ENCODE measurements at regions not wholly inside any gene's neighbourhood (a gene's known extent, or its start where the extent isn't known, plus 50 kb on each side); places are given as distances from the start of the nearest gene placed in this dataset.
A peak's percentile ranks its signal among the peaks of the same experiment; 100 is the strongest.

- ChIA-PET CTCF (interaction anchor here (2.9 to 10.1 kb wide), 4 partner anchors 7 to 620 kb away, joined by 9 to 191 read pairs (median 40); no protein-coding TSS in a partner anchor), POLR2A (interaction anchor here (0.7 to 1.0 kb wide), 2 partner anchors 9 to 237 kb away, joined by 3 to 4 read pairs; no protein-coding TSS in a partner anchor)
- Histone ChIP-seq H3K9me3 (ENCODE audit: control extremely low read depth in 1 of 5, control insufficient read depth in 4 of 5, insufficient read depth in 2 of 5, low read depth in 1 of 5, low read length in 4 of 5) (no peaks in the 10 kb centered on the region), H3K36me3 (ENCODE audit: control insufficient read depth in 4 of 4, insufficient read depth in 4 of 4, low read length in 3 of 4) (peaks cover 0 to 2% (median 0%) of the 10 kb centered on the region in 4 experiments), H3K27ac (ENCODE audit: insufficient read depth in 1 of 2, low read depth in 1 of 2, low read length in 2 of 2, poor library complexity in 1 of 2, severe bottlenecking in 2 of 2) (peak overlapping the region; percentile 50 to 97), H3K4me1 (ENCODE audit: control extremely low read depth in 1 of 4, control insufficient read depth in 4 of 4, insufficient read depth in 4 of 4, low read length in 3 of 4) (peaks cover 19 to 61% (median 37%) of the 10 kb centered on the region in 4 experiments), H3K27me3 (replicated peaks in 2 of 5; ENCODE audit: control insufficient read depth in 4 of 5, insufficient read depth in 5 of 5, low read length in 4 of 5) (no peaks in the 10 kb centered on the region), H3K4me3 (ENCODE audit: control insufficient read depth in 1 of 7, extremely low read depth in 1 of 7, insufficient read depth in 4 of 7, low read depth in 2 of 7, low read length in 6 of 7) (peak overlapping the region; percentile 85 to 98 (median 95))
- 0% methylated on average over 82 of the region's 101 CpGs for WGBS (ENCODE audit: insufficient coverage)
- peak; percentile 49 to 76 (median 73) for DNase-seq
Measured at GRCh38 chr1:65066766-65067490, 81.1 kb upstream of the AK4 start.

GRCh38 chr1:65067491-65068201 lies 80.4 kb upstream of the AK4 start:
- CTCF ChIA-PET, result interaction anchor here (1.1 to 1.4 kb wide), 2 partner anchors 107 to 141 kb away, joined by 3 to 4 read pairs; no protein-coding TSS in a partner anchor
- H3K9me3 ChIP-seq (ENCODE audit: control extremely low read depth in 1 of 5, control insufficient read depth in 4 of 5, insufficient read depth in 2 of 5, low read depth in 1 of 5, low read length in 4 of 5), result no peaks in the 10 kb centered on the region
- peak overlapping the region; percentile 85 to 98 (median 95) for H3K4me3 ChIP-seq (ENCODE audit: control insufficient read depth in 1 of 7, extremely low read depth in 1 of 7, insufficient read depth in 4 of 7, low read depth in 2 of 7, low read length in 6 of 7)
- POLR2A ChIA-PET, result interaction anchor here (0.7 to 0.9 kb wide), 2 partner anchors 108 to 238 kb away, joined by 3 to 4 read pairs; no protein-coding TSS in a partner anchor
- peaks cover 0 to 2% (median 0%) of the 10 kb centered on the region in 4 experiments for H3K36me3 ChIP-seq (ENCODE audit: control insufficient read depth in 4 of 4, insufficient read depth in 4 of 4, low read length in 3 of 4)
- H3K27ac ChIP-seq (ENCODE audit: insufficient read depth in 1 of 2, low read depth in 1 of 2, low read length in 2 of 2, poor library complexity in 1 of 2, severe bottlenecking in 2 of 2), result peak overlapping the region; percentile 93 to 97
- under 1% methylated on average over 37 of the region's 61 CpGs for WGBS (ENCODE audit: insufficient coverage)
- peaks cover 19 to 57% (median 35%) of the 10 kb centered on the region in 4 experiments for H3K4me1 ChIP-seq (ENCODE audit: control extremely low read depth in 1 of 4, control insufficient read depth in 4 of 4, insufficient read depth in 4 of 4, low read length in 3 of 4)
- DNase-seq, result peak; percentile 68 to 88 (median 86)
- no peaks in the 10 kb centered on the region for H3K27me3 ChIP-seq (replicated peaks in 2 of 5; ENCODE audit: control insufficient read depth in 4 of 5, insufficient read depth in 5 of 5, low read length in 4 of 5)

DNA sequence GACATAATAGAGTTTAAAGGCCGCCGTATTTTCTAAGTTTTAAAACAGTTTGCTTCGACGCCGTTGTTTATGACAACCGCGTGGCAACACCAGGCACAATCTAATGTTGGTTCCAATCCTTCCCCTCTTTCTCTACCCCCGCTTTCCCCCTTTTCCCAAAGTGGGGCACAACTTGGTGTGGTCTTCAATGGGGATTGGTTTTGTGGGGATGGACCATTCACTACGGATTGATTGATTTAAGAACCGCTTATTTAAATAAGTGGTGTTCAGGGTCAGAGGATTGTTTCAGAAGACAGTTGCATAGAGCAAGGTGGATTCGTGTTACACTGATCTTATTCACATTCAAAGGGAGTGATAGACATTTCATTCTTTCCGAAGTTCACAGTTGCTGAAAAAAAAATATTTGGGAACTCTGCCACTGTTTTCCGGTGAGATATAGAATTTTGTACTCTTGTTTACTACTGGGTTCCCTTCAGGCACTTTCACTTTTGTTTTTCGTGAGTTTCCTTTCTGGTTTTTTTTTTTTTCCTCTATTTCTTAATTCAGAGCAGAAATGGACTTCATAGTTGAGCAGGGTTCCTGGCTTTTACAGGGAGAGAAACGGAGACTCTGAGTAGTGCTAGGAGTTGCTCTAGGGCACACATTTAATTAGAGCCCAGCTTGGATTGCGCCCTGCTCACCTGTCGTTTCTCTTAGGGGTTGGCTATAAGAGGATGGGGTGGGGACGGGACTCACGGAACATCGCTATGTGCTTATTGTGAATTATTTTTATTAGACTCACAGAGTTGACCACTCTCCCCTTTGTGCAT lies 79.6 kb upstream of the AK4 start:
- Histone ChIP-seq H3K27ac (ENCODE audit: insufficient read depth in 1 of 2, low read depth in 1 of 2, low read length in 2 of 2, poor library complexity in 1 of 2, severe bottlenecking in 2 of 2) (peak overlapping the region; percentile 93 to 97), H3K9me3 (ENCODE audit: control extremely low read depth in 1 of 5, control insufficient read depth in 4 of 5, insufficient read depth in 2 of 5, low read depth in 1 of 5, low read length in 4 of 5) (no peaks in the 10 kb centered on the region), H3K4me1 (ENCODE audit: control extremely low read depth in 1 of 4, control insufficient read depth in 4 of 4, insufficient read depth in 4 of 4, low read length in 3 of 4) (peaks cover 19 to 53% (median 33%) of the 10 kb centered on the region in 4 experiments), H3K27me3 (replicated peaks in 2 of 5; ENCODE audit: control insufficient read depth in 4 of 5, insufficient read depth in 5 of 5, low read length in 4 of 5) (no peaks in the 10 kb centered on the region), H3K36me3 (ENCODE audit: control insufficient read depth in 4 of 4, insufficient read depth in 4 of 4, low read length in 3 of 4) (no peaks in the 10 kb centered on the region), H3K4me3 (ENCODE audit: control insufficient read depth in 1 of 7, extremely low read depth in 1 of 7, insufficient read depth in 4 of 7, low read depth in 2 of 7, low read length in 6 of 7) (peak overlapping the region; percentile 85 to 98 (median 95))
- ChIA-PET CTCF (interaction anchor here (1.1 to 1.4 kb wide), 3 partner anchors 107 to 619 kb away, joined by 3 to 4 read pairs (median 3); no protein-coding TSS in a partner anchor), POLR2A (interaction anchor here (0.9 kb wide), 1 partner anchor 107 kb away, joined by 3 read pairs; no protein-coding TSS in a partner anchor)
- 0% methylated on average over 6 of the region's 20 CpGs for WGBS (ENCODE audit: insufficient coverage)
- peak; percentile 42 to 68 (median 67) for DNase-seq

- no peaks in the 10 kb centered on the region for H3K36me3 ChIP-seq (ENCODE audit: control insufficient read depth in 4 of 4, insufficient read depth in 4 of 4, low read length in 3 of 4)
- ChIA-PET POLR2A (no interaction called here), CTCF (interaction anchor here (1.2 to 1.4 kb wide), 2 partner anchors 106 to 619 kb away, joined by 3 read pairs; no protein-coding TSS in a partner anchor)
- peak; percentile 26 to 72 (median 63) for DNase-seq
- no peaks in the 10 kb centered on the region for H3K9me3 ChIP-seq (ENCODE audit: control extremely low read depth in 1 of 5, control insufficient read depth in 4 of 5, insufficient read depth in 2 of 5, low read depth in 1 of 5, low read length in 4 of 5)
- 0% methylated on average over 2 of the region's 6 CpGs for WGBS (ENCODE audit: insufficient coverage)
- peak overlapping the region in 6 of 7 experiments; percentile 85 to 98 (median 94) for H3K4me3 ChIP-seq (ENCODE audit: control insufficient read depth in 1 of 7, extremely low read depth in 1 of 7, insufficient read depth in 4 of 7, low read depth in 2 of 7, low read length in 6 of 7)
- H3K4me1 ChIP-seq (ENCODE audit: control extremely low read depth in 1 of 4, control insufficient read depth in 4 of 4, insufficient read depth in 4 of 4, low read length in 3 of 4), result peaks cover 18 to 49% (median 32%) of the 10 kb centered on the region in 4 experiments
- H3K27me3 ChIP-seq (replicated peaks in 2 of 5; ENCODE audit: control insufficient read depth in 4 of 5, insufficient read depth in 5 of 5, low read length in 4 of 5), result no peaks in the 10 kb centered on the region
- peak overlapping the region; percentile 93 to 97 for H3K27ac ChIP-seq (ENCODE audit: insufficient read depth in 1 of 2, low read depth in 1 of 2, low read length in 2 of 2, poor library complexity in 1 of 2, severe bottlenecking in 2 of 2)
Measured at GRCh38 chr1:65069011-65069565, 78.9 kb upstream of the AK4 start.

- no peak for DNase-seq
- no peak overlapping the region for H3K27ac ChIP-seq (ENCODE audit: insufficient read depth in 1 of 2, low read depth in 1 of 2, low read length in 2 of 2, poor library complexity in 1 of 2, severe bottlenecking in 2 of 2)
- ChIA-PET CTCF (interaction anchor here (1.1 to 4.2 kb wide), 4 partner anchors 9 to 145 kb away, joined by 3 to 46 read pairs (median 15); no protein-coding TSS in a partner anchor), POLR2A (no interaction called here)
- no peak overlapping the region for H3K4me3 ChIP-seq (ENCODE audit: control insufficient read depth in 1 of 7, extremely low read depth in 1 of 7, insufficient read depth in 4 of 7, low read depth in 2 of 7, low read length in 6 of 7)
- 90% methylated on average over 3 of the region's 3 CpGs for WGBS (ENCODE audit: insufficient coverage)
- H3K9me3 ChIP-seq (ENCODE audit: control extremely low read depth in 1 of 5, control insufficient read depth in 4 of 5, insufficient read depth in 2 of 5, low read depth in 1 of 5, low read length in 4 of 5), result no peaks in the 10 kb centered on the region
- H3K4me1 ChIP-seq (ENCODE audit: control extremely low read depth in 1 of 4, control insufficient read depth in 4 of 4, insufficient read depth in 4 of 4, low read length in 3 of 4), result peaks cover 3 to 28% (median 17%) of the 10 kb centered on the region in 4 experiments
- H3K27me3 ChIP-seq (replicated peaks in 2 of 5; ENCODE audit: control insufficient read depth in 4 of 5, insufficient read depth in 5 of 5, low read length in 4 of 5), result no peaks in the 10 kb centered on the region
- no peaks in the 10 kb centered on the region for H3K36me3 ChIP-seq (ENCODE audit: control insufficient read depth in 4 of 4, insufficient read depth in 4 of 4, low read length in 3 of 4)
Measured at GRCh38 chr1:65072845-65073244, 75.2 kb upstream of the AK4 start.
